ENCODE measurements at regions not wholly inside any gene's neighbourhood (a gene's known extent, or its start where the extent isn't known, plus 50 kb on each side); places are given as distances from the start of the nearest gene placed in this dataset.

DNA sequence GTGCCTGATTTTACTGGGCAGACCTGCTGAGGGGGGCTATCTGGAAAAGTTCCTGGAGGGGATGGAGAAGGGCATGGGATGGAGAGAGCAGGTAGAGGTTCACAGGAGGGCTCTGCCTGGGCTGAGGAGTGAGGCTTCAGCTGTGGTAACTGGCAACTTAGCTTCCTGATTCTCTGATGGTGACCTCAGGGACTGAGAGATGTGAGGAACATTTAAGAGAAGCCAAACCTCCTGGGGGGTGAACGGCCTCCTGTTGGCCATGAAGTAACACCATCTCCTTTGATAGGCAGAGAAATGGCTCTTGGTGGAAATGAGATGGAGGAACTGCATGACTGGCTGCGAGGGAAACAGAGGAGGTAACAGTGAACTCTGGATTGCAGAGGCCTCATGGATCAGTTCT lies 97.3 kb upstream of the ROPN1 start:
- H3K36me3 ChIP-seq (ENCODE audit: control insufficient read depth in 2 of 2, extremely low read depth in 1 of 2, insufficient read depth in 2 of 2, low read length in 2 of 2), result no peaks in the 10 kb centered on the region
- no peak overlapping the region for H3K4me3 ChIP-seq (replicated peaks in 1 of 3; ENCODE audit: insufficient read depth in 1 of 3, low read depth in 1 of 3, low read length in 3 of 3)
- no peaks in the 10 kb centered on the region for H3K27me3 ChIP-seq (ENCODE audit: control insufficient read depth in 2 of 2, insufficient read depth in 2 of 2, low read length in 2 of 2)
- dilution Hi-C loops (cut with MboI; ENCODE audit: extremely low pct_ligation_motif_present, low sequenced_read_pairs) (no loop called here), intact Hi-C loops (cut with micrococcal nuclease) (no loop called here)
- no peak overlapping the region for H2AFZ ChIP-seq (ENCODE audit: low read depth, low read length)
- no peaks in the 10 kb centered on the region for H3K9me3 ChIP-seq (replicated peaks; ENCODE audit: control insufficient read depth, insufficient read depth, low read length)
- DNase-seq (ENCODE audit: low read depth, low spot score), result no peak
- no peaks in the 10 kb centered on the region for H3K79me2 ChIP-seq (ENCODE audit: control insufficient read depth, insufficient read depth, low read length)
- H3K9me1 ChIP-seq (replicated peaks; ENCODE audit: control insufficient read depth, extremely low read depth, insufficient read depth, low read length), result no peaks in the 10 kb centered on the region
- no peaks in the 10 kb centered on the region for H4K20me1 ChIP-seq (replicated peaks; ENCODE audit: control insufficient read depth, extremely low read depth, insufficient read depth, low read length)
- no peak overlapping the region for H3K4me2 ChIP-seq (ENCODE audit: insufficient read depth, low read length)
- no TSS peak for BruUV-seq (replicated peaks)
- H3K9ac ChIP-seq (replicated peaks; ENCODE audit: extremely low read depth, insufficient read depth, low read length), result no peak overlapping the region
- H3K4me1 ChIP-seq (ENCODE audit: control insufficient read depth, extremely low read depth, insufficient read depth, low read length), result no peaks in the 10 kb centered on the region
- no peak for TF ChIP-seq GATA2 (IDR thresholded peaks at IDR 0.05; ENCODE audit: insufficient read depth, insufficient read length, low read depth, low read length)
- no peak for TF ChIP-seq JUN (IDR thresholded peaks at IDR 0.05; ENCODE audit: borderline replicate concordance, insufficient read depth, insufficient read length, low read depth)
- TF ChIP-seq EZH2 (IDR thresholded peaks at IDR 0.05; ENCODE audit: borderline replicate concordance, low read depth, low read length, severe bottlenecking), result no peak
- TF ChIP-seq POLR2AphosphoS5 (IDR thresholded peaks at IDR 0.05; ENCODE audit: insufficient read depth, low read depth, low read length), result no peak
- TF ChIP-seq, protein P1, sequence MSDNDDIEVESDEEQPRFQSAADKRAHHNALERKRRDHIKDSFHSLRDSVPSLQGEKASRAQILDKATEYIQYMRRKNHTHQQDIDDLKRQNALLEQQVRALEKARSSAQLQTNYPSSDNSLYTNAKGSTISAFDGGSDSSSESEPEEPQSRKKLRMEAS (IDR thresholded peaks at IDR 0.05; ENCODE audit: insufficient read depth, insufficient read length), result no peak
- TF ChIP-seq, protein P2, sequence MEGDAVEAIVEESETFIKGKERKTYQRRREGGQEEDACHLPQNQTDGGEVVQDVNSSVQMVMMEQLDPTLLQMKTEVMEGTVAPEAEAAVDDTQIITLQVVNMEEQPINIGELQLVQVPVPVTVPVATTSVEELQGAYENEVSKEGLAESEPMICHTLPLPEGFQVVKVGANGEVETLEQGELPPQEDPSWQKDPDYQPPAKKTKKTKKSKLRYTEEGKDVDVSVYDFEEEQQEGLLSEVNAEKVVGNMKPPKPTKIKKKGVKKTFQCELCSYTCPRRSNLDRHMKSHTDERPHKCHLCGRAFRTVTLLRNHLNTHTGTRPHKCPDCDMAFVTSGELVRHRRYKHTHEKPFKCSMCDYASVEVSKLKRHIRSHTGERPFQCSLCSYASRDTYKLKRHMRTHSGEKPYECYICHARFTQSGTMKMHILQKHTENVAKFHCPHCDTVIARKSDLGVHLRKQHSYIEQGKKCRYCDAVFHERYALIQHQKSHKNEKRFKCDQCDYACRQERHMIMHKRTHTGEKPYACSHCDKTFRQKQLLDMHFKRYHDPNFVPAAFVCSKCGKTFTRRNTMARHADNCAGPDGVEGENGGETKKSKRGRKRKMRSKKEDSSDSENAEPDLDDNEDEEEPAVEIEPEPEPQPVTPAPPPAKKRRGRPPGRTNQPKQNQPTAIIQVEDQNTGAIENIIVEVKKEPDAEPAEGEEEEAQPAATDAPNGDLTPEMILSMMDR (IDR thresholded peaks at IDR 0.05; ENCODE audit: extremely low read depth in 1 of 2, insufficient read depth in 1 of 2, low read depth in 1 of 2, low read length in 2 of 2), result no peak
- TF ChIP-seq MYC (IDR thresholded peaks at IDR 0.05; ENCODE audit: low read depth, low read length), result no peak
- TF ChIP-seq FOS (IDR thresholded peaks at IDR 0.05; ENCODE audit: borderline replicate concordance, insufficient read depth, low read length), result no peak
- TF ChIP-seq POLR2A (IDR thresholded peaks at IDR 0.05; ENCODE audit: low read depth, low read length), result no peak
- POLR2A ChIA-PET, result no interaction called here
- CTCF ChIA-PET, result interaction anchor here (3.5 kb wide), 1 partner anchor 10 kb away, joined by 17 read pairs; no protein-coding TSS in a partner anchor
- FAIRE-seq, result no peak
- no peak overlapping the region for H3K27ac ChIP-seq (ENCODE audit: insufficient read depth, low read depth, low read length)
